SU-DHL-6 (cell line): ENCODE measurements at regions not wholly inside any gene's neighbourhood (a gene's known extent, or its start where the extent isn't known, plus 50 kb on each side); places are given as distances from the start of the nearest gene placed in this dataset.

Experiments used
- H2AFZ ChIP-seq: fragments of 200-600 bp; sonication (generic); 2 replicates; pipeline ENCODE4 v1.6.1; 2014; ENCODE audit warnings: low read depth, mild to moderate bottlenecking, moderate library complexity, mixed read lengths, antibody characterized with exemption, low read length; ENCODE audit not compliant: severe bottlenecking
- H3F3A ChIP-seq: fragments of 200-600 bp; shearing (Covaris generic); 2 replicates; pipeline ENCODE4 v1.6.0; 2016; ENCODE audit warnings: antibody characterized with exemption, mild to moderate bottlenecking; ENCODE audit not compliant: insufficient read depth
- H3K27ac ChIP-seq: fragments of 200-600 bp; sonication (generic); 2 replicates; pipeline ENCODE4 v1.5.1; 2016; ENCODE audit warnings: low read depth, mild to moderate bottlenecking, low read length, moderate library complexity, mixed read lengths
- H3K27me3 ChIP-seq: fragments of 200-600 bp; sonication (generic), shearing (Covaris generic); 2 replicates; pipeline ENCODE4 v1.6.0; 2014; ENCODE audit warnings: mild to moderate bottlenecking, low read length
- H3K36me3 ChIP-seq: fragments of 200-600 bp; sonication (generic); 2 replicates; pipeline ENCODE4 v1.6.1; 2014; ENCODE audit warnings: mild to moderate bottlenecking, low read length, mixed read lengths
- H3K4me2 ChIP-seq: fragments of 300-600, 200-600 bp; shearing (Covaris generic), sonication (generic); 2 replicates; pipeline ENCODE4 v1.6.0; 2014; ENCODE audit warnings: low read length, low read depth, mild to moderate bottlenecking; ENCODE audit not compliant: poor library complexity, severe bottlenecking
- H3K4me3 ChIP-seq: fragments of 200-600 bp; sonication (generic); 2 replicates; pipeline ENCODE4 v1.5.1; 2014; ENCODE audit warnings: antibody characterized with exemption, low read length, mild to moderate bottlenecking, mixed read lengths; ENCODE audit not compliant: insufficient read depth, poor library complexity, severe bottlenecking
- H3K79me2 ChIP-seq: fragments of 200-600 bp; sonication (generic); 2 replicates; pipeline ENCODE4 v1.6.1; 2014; ENCODE audit warnings: mild to moderate bottlenecking, low read length, moderate library complexity; ENCODE audit not compliant: insufficient read depth
- H3K9ac ChIP-seq: fragments of 200-600 bp; sonication (generic); 2 replicates; pipeline ENCODE4 v1.7.0; 2014; ENCODE audit warnings: mild to moderate bottlenecking, low read length
- H3K9me2 ChIP-seq: fragments of 200-600 bp; sonication (generic); replicated peaks from 2 replicates; pipeline ENCODE4 v1.6.1; 2014; ENCODE audit warnings: low read length; ENCODE audit not compliant: insufficient read depth
- H3K9me3 ChIP-seq: fragments of 200-600 bp; sonication (generic); 2 replicates; pipeline ENCODE4 v1.6.1; 2014; ENCODE audit warnings: low read length, mixed read lengths; ENCODE audit not compliant: insufficient read depth
- H4K20me1 ChIP-seq: fragments of 200-600 bp; sonication (generic); 2 replicates; pipeline ENCODE4 v1.6.1; 2014; ENCODE audit warnings: low read depth, mild to moderate bottlenecking, antibody characterized with exemption, low read length, moderate library complexity, mixed read lengths
- CTCF ChIP-seq: fragments of 200-600 bp; sonication (generic); IDR thresholded peaks from one replicate; pipeline ENCODE4 v1.5.1; 2017; ENCODE audit warnings: antibody characterized with exemption, mild to moderate bottlenecking, low read length, moderate library complexity; ENCODE audit not compliant: insufficient read depth, poor library complexity, severe bottlenecking
- EZH2phosphoT487 ChIP-seq: fragments of 200-600 bp; sonication (generic), shearing (Covaris generic); conservative IDR thresholded peaks from 2 replicates; pipeline ENCODE4 v1.6.1; 2018; ENCODE audit warnings: mild to moderate bottlenecking, antibody characterized with exemption, low read length, moderate library complexity, mixed read lengths

- no peak overlapping the region for H3K27ac ChIP-seq
- H3K9ac ChIP-seq, result no peak overlapping the region
- H2AFZ ChIP-seq, result no peak overlapping the region
These were observed 74.9 kb upstream of the TMPRSS2 start for GRCh38 chr21:41582866-41583265.

GRCh38 chr21:41582298-41582840, 74.4 kb upstream of the TMPRSS2 start:
- Histone ChIP-seq H3K9me2 (no peaks in the 10 kb centered on the region), H3K36me3 (no peaks in the 10 kb centered on the region), H3K9ac (no peak overlapping the region), H3K27ac (no peak overlapping the region), H3K79me2 (no peaks in the 10 kb centered on the region), H3F3A (no peaks in the 10 kb centered on the region), H2AFZ (no peak overlapping the region), H3K27me3 (no peaks in the 10 kb centered on the region), H3K4me2 (no peak overlapping the region), H3K9me3 (peaks cover 11% of the 10 kb centered on the region; the same call in 1 of the 2 replicates), H3K4me3 (no peak overlapping the region), H4K20me1 (no peaks in the 10 kb centered on the region)
- no peak for TF ChIP-seq CTCF
- TF ChIP-seq EZH2phosphoT487, result no peak

More at GRCh38 chr21:41582866-41583265, 74.9 kb upstream of the TMPRSS2 start:
- Histone ChIP-seq H3F3A (no peaks in the 10 kb centered on the region), H3K36me3 (no peaks in the 10 kb centered on the region), H3K9me2 (no peaks in the 10 kb centered on the region), H3K79me2 (no peaks in the 10 kb centered on the region), H3K4me2 (no peak overlapping the region), H3K4me3 (no peak overlapping the region), H4K20me1 (no peaks in the 10 kb centered on the region), H3K27me3 (no peaks in the 10 kb centered on the region), H3K9me3 (peaks cover 8% of the 10 kb centered on the region; the same call in 1 of the 2 replicates)
- TF ChIP-seq EZH2phosphoT487 (no peak), CTCF (no peak)

GRCh38 chr21:41581592-41582228, 73.8 kb upstream of the TMPRSS2 start:
- TF ChIP-seq EZH2phosphoT487 (no peak), CTCF (no peak)
- Histone ChIP-seq H3K4me2 (no peak overlapping the region), H2AFZ (no peak overlapping the region), H3K36me3 (no peaks in the 10 kb centered on the region), H3K9ac (no peak overlapping the region), H3K4me3 (no peak overlapping the region), H3K27me3 (no peaks in the 10 kb centered on the region), H4K20me1 (no peaks in the 10 kb centered on the region), H3F3A (no peaks in the 10 kb centered on the region), H3K27ac (no peak overlapping the region), H3K9me2 (no peaks in the 10 kb centered on the region), H3K9me3 (peaks cover 14% of the 10 kb centered on the region; the same call in 1 of the 2 replicates), H3K79me2 (no peaks in the 10 kb centered on the region)
